ENCODE measurements at regions not wholly inside any gene's neighbourhood (a gene's known extent, or its start where the extent isn't known, plus 50 kb on each side); places are given as distances from the start of the nearest gene placed in this dataset.

DNA sequence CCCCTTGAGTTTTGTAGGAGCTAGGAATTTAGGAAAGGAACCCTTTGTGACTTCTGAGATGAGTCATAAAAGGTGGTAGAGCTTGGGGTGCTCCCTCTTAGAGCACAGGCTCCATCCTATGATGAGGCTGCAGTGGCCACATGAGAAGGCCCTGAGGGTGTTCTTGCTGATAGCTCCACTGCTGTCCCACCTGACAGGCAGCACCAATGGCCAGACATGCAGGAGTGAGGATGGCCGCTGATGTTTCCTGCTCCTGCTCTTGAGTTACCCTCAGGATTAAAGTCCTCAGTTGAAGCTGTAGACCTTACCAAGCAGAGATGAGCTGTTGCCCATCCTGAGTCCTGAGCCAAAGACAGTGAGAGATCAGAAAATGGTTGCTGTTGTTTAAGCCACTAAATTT, 512.1 kb downstream of the CDH26 start:
- TF ChIP-seq REST (IDR thresholded peaks at IDR 0.05; ENCODE audit: insufficient read depth in 1 of 2, low read depth in 2 of 2, low read length in 1 of 2) = no peak
- no peak for TF ChIP-seq POLR2AphosphoS5 (IDR thresholded peaks at IDR 0.05; ENCODE audit: low read depth, low read length)
- TF ChIP-seq SIN3A (IDR thresholded peaks at IDR 0.05; ENCODE audit: borderline replicate concordance, insufficient read depth, low read depth, low read length) = no peak
- TF ChIP-seq, protein P1, sequence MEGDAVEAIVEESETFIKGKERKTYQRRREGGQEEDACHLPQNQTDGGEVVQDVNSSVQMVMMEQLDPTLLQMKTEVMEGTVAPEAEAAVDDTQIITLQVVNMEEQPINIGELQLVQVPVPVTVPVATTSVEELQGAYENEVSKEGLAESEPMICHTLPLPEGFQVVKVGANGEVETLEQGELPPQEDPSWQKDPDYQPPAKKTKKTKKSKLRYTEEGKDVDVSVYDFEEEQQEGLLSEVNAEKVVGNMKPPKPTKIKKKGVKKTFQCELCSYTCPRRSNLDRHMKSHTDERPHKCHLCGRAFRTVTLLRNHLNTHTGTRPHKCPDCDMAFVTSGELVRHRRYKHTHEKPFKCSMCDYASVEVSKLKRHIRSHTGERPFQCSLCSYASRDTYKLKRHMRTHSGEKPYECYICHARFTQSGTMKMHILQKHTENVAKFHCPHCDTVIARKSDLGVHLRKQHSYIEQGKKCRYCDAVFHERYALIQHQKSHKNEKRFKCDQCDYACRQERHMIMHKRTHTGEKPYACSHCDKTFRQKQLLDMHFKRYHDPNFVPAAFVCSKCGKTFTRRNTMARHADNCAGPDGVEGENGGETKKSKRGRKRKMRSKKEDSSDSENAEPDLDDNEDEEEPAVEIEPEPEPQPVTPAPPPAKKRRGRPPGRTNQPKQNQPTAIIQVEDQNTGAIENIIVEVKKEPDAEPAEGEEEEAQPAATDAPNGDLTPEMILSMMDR (IDR thresholded peaks at IDR 0.05) = no peak
- no peak for TF ChIP-seq TCF7L2 (IDR thresholded peaks at IDR 0.05; ENCODE audit: low read depth, low read length)
- no peak overlapping the region for H3K4me3 ChIP-seq (ENCODE audit: low read depth in 2 of 2, low read length in 2 of 2)
- H3K4me1 ChIP-seq (ENCODE audit: control insufficient read depth, insufficient read depth, low read length) = no peaks in the 10 kb centered on the region
- ChIA-PET POLR2A (no interaction called here), CTCF (no interaction called here)
- H3K36me3 ChIP-seq (ENCODE audit: control insufficient read depth, insufficient read depth, low read length) = no peaks in the 10 kb centered on the region
- no peak overlapping the region for H3K27ac ChIP-seq (ENCODE audit: low read length)
- ATAC-seq (no peak), DNase-seq (ENCODE audit: low read depth, low spot score) (no peak)
- no peaks in the 10 kb centered on the region; the same call in 1 of the 2 replicates for H3K27me3 ChIP-seq (ENCODE audit: control insufficient read depth, insufficient read depth, low read length)
- in situ Hi-C loops (cut with HindIII; ENCODE audit: low pct_unique_long_range_greater_than_20kb, low sequenced_read_pairs) (no loop called here), intact Hi-C loops (cut with micrococcal nuclease; ENCODE audit: unreplicated experiment) (no loop called here)
- no TSS peak for BruUV-seq (replicated peaks)
- no peaks in the 10 kb centered on the region for H3K9me3 ChIP-seq (ENCODE audit: control insufficient read depth, insufficient read depth, low read depth, low read length)

- H3K27ac ChIP-seq (ENCODE audit: low read length) = no peak overlapping the region
- ChIA-PET POLR2A (no interaction called here), CTCF (no interaction called here)
- no peak overlapping the region for H3K4me3 ChIP-seq (ENCODE audit: low read depth in 2 of 2, low read length in 2 of 2)
- no peaks in the 10 kb centered on the region; the same call in 1 of the 2 replicates for H3K27me3 ChIP-seq (ENCODE audit: control insufficient read depth, insufficient read depth, low read length)
- ATAC-seq (no peak), DNase-seq (ENCODE audit: low read depth, low spot score) (no peak)
- H3K9me3 ChIP-seq (ENCODE audit: control insufficient read depth, insufficient read depth, low read depth, low read length) = no peaks in the 10 kb centered on the region
- H3K36me3 ChIP-seq (ENCODE audit: control insufficient read depth, insufficient read depth, low read length) = no peaks in the 10 kb centered on the region
- in situ Hi-C loops (cut with HindIII; ENCODE audit: low pct_unique_long_range_greater_than_20kb, low sequenced_read_pairs) (no loop called here), intact Hi-C loops (cut with micrococcal nuclease; ENCODE audit: unreplicated experiment) (no loop called here)
- no peaks in the 10 kb centered on the region for H3K4me1 ChIP-seq (ENCODE audit: control insufficient read depth, insufficient read depth, low read length)
- no peak for TF ChIP-seq TCF7L2 (IDR thresholded peaks at IDR 0.05; ENCODE audit: low read depth, low read length)
- TF ChIP-seq SIN3A (IDR thresholded peaks at IDR 0.05; ENCODE audit: borderline replicate concordance, insufficient read depth, low read depth, low read length) = no peak
- TF ChIP-seq, protein P1 (IDR thresholded peaks at IDR 0.05) = no peak
- no peak for TF ChIP-seq POLR2AphosphoS5 (IDR thresholded peaks at IDR 0.05; ENCODE audit: low read depth, low read length)
- no peak for TF ChIP-seq REST (IDR thresholded peaks at IDR 0.05; ENCODE audit: insufficient read depth in 1 of 2, low read depth in 2 of 2, low read length in 1 of 2)
- no TSS peak for BruUV-seq (replicated peaks)
Measured at GRCh38 chr20:60473211-60473610, 515.0 kb downstream of the CDH26 start.

Data from Panc1 (cell line).